Stimulated activated CD4-positive, alpha-beta T cell treated with anti-CD3 and anti-CD28 coated beads, Interleukin-2, amount 100 ng/mL, for 24 hours (primary cell): ENCODE measurements at regions not wholly inside any gene's neighbourhood (a gene's known extent, or its start where the extent isn't known, plus 50 kb on each side); places are given as distances from the start of the nearest gene placed in this dataset.

Experiments
- DNase-seq, 2 donors: peaks; one replicate each; pipeline ENCODE4 v3.0.0-alpha.2; 2020

DNA sequence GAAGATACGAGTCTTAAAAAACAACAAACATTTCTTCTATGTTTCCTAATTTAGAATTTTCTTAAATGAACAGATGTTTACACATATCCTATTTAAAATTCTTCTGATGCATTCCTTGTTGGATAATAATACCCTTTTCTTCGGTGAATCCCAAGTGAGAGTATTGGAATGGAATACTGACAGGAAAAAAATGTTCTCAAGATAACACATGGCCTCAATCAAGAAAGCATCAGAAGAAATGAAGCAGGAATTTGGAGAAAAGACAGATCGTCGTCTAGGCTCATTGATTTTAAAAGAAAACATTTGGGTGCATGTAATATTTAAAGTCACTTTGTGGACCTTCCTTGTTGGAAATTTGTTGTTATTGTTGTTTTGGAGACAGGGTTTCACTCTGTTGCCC is 196.9 kb upstream of the ANK2 start:
- no peak for DNase-seq

- no peak for DNase-seq
Measured at GRCh38 chr4:112853662-112854256, 195.7 kb upstream of the ANK2 start.

DNA sequence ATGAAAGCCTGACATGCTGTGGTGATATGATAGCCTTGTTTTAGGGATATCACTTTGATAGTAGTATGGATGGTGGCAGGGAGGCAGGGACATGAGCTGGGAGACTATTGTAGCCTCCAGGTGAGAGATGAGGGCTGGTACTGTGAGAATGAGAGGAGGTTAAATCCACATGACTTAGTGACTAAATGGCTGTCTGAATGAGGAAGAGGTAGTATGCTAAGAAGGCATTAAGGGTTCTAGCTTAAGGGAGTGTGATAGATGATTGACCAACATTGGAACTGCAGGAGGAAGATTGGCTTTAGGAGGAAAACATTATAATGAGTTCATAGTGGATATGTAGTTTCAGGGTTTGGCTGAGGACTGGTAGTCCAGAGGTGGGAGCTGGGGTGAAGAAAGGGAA is 195.0 kb upstream of the ANK2 start:
- no peak for DNase-seq

DNA sequence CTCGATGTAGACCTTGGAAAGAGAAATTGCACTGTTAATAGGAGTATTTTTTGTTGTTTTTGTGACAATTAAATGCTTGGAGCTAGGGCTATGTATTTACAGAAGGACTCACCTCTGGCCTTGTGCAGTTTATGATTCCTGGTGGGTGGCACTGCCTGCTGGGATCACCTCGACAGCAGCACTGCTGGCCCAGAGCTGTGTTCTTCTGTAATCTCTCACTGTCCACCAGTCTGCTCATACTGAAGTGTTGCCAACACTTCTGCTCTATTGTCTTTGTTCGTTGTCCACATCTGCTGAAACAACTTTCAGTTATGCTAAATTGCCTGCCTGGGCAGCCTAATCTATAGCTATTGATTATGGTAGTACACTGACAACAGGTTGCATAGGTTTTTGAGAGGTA is 194.4 kb upstream of the ANK2 start:
- no peak for DNase-seq

DNA sequence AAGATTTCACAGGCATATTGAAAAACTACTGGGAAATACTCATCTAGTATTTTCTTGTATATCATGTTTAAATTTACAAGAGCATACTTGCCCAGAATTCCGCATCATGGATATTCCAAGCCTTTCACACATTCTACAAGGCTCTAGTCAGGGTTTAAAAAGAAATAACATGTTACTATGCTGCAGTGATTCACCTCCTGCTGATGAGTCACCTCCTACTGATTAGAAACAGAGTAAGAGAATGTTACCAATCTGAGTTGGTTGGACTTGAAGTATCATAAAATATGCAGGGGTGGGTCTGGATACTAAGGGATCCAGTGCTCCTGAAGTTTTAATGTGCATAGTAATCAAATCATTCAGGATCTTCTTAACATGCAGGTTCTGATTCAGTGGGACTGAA is 192.0 kb upstream of the ANK2 start:
- no peak for DNase-seq

DNA sequence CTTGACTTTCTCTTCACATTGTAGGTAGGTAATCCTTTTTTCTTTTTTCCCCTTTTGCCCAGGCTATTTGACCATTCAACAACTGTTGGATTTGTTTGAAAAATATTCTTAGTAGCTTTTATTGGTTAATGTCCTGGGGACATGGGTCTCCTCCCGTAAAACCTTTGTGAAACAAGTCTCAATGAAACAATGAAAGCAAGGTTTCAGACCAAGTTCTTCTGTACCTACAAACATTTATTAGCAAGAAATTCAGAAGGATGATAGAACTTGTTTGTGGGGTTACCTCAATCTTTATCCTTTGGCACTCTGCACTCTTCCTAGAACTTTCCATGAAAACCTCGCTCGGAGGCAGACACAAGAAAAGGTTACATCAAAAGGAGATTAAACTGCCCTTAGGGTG is 190.7 kb upstream of the ANK2 start:
- DNase-seq: no peak

DNA sequence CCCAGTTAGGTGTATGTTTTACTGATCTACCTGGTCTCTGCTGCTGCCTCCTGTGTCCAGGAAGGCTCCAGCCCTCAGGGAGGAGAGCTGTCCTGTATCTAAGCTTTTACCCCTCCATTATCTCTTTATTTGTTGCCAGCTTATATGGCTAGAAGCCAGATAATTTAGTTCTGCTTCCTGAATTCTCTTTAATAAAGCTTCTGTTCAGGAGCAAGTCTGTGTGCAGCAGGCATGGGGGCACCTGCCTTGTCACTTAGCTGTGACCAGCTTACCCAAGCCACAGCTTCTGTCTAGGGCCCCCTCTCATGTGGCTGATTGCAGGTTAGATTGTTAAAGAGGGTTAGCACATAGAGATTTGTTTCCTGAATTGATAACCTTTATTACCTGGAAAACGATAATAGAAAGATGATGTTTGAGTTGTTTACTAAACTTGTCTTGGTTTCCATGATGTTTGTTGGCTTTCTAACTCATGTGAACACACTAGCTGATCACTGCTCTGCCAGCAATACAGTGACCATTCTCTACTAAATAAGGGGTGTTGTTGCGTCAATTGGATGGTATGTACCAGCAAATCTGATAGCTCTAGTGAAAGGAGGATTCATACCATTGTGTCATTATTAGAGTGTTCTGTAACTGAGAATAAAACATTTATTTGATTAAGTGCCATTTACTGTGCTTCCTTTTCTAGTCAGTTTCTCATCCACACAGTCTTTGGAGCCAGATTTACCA is 189.8 kb upstream of the ANK2 start:
- DNase-seq: no peak

DNA sequence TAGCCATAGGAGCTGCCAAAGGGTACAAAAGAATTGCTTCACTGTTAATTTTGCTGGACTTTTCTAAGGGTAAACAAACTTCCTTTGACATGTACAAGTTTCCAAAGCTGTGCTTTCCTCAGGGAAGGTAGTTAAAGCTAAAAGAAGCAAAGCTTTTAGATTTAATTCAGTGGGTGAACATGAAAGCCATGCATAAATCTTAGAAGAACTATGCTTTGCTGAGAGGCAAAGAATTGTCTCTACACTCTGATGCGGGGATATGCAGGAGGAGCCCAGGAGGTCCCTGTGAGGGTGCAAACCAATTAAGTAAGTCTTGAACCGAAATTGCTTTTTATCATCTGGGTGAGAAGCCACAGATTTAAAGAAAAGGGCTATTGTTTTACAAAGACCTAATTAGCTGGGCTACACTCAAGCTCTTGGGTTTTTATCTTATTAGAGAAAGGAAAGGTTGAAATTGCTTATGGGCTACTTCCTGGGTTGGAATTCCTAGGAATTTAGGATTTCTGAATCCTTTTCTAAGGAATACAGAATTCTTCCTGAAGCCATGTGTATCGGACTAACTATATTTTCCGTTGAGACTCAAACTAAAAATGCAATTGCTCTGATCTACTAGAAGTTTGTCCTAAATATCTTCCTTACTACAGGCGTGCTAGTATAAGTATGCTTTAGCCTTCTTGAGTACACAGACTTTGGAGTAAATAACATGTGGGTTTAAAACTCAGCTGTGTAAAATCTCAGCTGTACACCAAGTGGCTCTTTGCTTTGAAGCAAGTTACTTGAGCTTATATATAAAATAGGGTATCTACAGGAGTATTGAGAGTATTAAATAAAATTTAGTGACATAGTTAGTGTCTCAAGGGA is 188.4 kb upstream of the ANK2 start:
- no peak for DNase-seq

- DNase-seq: no peak
Measured at GRCh38 chr4:112861691-112862674, 187.5 kb upstream of the ANK2 start.

- DNase-seq: no peak
Measured at GRCh38 chr4:112865443-112865842, 184.0 kb upstream of the ANK2 start.

GRCh38 chr4:112876316-112876715 is 173.1 kb upstream of the ANK2 start:
- no peak for DNase-seq

GRCh38 chr4:112881842-112882241 is 167.6 kb upstream of the ANK2 start:
- DNase-seq: no peak

- no peak for DNase-seq
Measured at GRCh38 chr4:112882286-112882685, 167.2 kb upstream of the ANK2 start.

DNA sequence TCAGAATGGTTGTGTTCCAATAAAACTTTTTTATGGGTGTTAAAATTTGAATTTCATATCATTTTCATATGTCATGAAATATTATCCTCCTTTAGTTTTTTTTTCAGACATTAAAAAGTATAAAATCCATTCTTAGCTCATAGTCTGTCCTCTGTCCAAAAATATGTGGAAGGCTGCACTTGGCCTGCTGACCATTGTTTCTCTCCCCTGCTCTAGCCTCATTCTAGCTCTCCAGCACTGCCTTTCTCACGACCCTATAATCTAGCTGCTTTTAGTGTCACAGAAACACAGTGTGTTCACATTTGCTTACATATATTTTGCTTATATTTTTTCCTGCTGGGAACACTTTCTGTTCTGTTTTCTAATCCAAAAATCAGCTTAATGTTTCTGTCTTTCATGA is 165.0 kb upstream of the ANK2 start:
- no peak for DNase-seq

GRCh38 chr4:112885897-112886296 is 163.6 kb upstream of the ANK2 start:
- DNase-seq: no peak

DNA sequence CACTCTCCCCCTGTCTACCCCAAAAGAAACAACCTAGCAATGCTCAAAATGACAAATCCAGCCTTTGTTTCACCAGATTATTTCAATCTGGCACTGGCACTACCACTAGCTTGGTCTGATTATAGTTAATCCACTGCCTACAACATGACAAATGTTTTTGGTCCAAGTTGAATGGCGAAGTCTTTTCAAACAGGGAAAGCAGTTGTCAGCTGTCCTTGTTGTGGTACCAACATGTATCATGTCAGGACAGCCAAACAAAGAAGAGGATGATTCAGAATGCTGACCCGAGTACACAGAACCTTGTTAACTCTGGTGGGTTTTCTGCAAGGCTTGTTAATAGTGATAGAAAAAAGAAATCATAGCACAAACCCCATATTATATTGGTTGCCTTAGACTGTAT is 160.8 kb upstream of the ANK2 start:
- no peak for DNase-seq

- DNase-seq: no peak
Measured at GRCh38 chr4:112889199-112889598, 160.3 kb upstream of the ANK2 start.

DNA sequence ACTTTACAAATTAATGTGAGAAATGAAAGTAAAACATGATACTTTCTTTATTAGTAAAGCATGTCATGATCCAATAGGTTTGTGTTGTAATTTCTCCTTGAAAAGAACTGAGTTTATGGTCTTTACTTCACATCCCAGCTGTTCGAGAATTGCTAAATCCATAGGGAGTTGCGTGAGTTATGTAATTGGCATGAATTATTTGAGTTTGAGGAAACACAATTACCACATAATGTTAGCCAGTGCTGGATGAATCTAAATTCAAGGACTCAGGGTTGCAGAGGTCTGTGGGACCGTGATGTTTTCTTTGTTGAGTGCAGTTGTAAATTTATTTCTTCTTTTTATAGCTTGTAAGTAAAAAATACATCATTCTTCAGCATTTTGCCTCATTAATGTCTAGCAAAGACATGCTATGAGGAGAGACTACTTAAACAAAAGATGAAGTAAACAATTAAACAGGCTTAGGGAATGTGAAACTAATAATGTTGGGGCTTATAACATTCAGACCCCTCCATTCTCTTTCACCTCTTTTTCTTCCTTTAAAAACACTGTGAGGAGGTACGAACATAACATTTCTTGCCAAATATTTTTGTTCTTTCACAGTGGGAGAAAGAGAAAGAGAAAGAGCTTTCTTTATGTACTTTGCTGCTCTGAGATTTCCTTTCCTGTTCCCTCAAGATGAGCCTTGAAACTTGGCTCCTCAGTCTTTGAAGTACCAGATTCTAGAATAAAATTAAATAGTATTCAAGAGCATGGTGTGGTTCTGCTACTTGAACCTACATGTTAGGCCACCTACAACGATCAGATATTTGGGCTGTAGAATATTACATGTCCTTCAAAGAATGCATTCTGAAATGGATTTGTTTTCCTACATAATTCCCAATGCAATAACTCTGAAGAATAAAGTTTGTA is 159.6 kb upstream of the ANK2 start:
- DNase-seq: no peak

DNA sequence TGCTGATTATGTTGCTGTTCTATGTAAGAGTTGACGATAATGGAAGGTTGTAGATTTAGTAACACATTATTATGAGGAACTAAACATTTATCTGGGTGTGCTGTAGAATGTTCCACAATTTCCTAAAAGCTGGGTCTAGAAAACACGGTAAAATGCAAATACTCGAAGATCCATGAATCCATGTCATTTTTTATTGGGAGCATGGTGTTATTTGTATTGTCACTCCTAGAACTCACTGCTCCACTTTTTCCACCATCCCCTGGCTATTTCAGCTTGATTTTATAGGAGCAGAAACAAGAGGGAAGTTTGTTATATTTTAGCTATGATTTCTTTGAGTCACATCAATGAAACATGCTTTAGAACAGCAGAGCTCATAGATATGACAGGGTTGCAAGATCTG is 155.0 kb upstream of the ANK2 start:
- no peak for DNase-seq

DNA sequence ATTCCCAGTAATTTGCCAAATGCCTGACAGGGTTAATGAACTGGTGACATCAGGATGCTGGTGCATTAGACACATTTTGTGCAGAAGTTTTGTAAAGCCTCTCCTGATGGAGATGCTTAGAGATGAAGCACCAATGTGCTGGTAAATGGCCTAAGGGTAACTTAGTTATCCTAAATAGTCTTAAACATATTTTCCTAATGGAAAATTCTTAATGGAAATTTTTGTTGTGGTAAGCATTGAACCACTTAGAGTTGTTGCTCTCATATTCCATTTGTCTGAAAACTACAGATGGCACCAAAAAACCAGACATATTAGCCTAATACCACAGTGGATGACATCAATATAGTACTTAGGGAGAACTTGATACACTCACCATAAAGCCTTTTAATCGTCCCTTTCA is 154.5 kb upstream of the ANK2 start:
- DNase-seq: no peak

DNA sequence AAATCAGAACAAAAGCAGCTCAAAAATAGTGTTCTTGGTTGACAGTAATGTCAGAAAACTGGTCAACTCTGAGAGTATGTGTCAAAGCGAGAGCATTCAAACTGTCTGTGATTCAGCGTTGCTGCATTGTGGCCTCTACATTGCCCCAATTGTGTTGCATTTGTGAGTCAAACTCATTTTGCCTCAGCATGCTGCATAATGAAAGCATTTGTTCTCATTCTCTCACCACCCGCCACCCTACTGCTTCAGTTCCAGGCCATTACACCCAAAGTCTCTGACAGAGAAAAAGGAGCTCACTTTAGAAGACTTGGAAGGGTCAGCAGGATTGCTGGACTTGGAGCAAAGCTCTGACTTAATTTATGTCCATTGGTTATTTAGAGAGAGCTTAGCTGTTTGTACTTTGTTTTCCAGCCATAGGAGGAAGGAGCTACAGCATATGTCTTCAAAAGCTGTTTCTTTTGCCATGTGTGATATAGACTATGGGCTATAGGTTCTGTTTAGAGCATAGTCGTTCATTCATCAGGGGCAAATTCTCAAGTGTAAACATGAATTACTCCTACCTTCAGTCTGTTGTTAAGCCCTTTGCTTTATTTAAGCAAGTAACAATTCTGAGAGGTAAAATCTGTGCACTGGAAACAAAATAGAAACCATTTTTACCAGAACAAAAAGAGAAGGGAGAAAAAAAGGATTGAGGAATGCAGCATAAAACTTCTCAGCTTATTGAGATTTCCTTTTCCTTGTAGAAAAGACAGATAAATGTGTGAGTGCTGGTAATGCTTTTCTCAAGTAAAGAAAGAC is 153.4 kb upstream of the ANK2 start:
- no peak for DNase-seq
